ENCODE measurements at regions not wholly inside any gene's neighbourhood (a gene's known extent, or its start where the extent isn't known, plus 50 kb on each side); places are given as distances from the start of the nearest gene placed in this dataset.

DNA sequence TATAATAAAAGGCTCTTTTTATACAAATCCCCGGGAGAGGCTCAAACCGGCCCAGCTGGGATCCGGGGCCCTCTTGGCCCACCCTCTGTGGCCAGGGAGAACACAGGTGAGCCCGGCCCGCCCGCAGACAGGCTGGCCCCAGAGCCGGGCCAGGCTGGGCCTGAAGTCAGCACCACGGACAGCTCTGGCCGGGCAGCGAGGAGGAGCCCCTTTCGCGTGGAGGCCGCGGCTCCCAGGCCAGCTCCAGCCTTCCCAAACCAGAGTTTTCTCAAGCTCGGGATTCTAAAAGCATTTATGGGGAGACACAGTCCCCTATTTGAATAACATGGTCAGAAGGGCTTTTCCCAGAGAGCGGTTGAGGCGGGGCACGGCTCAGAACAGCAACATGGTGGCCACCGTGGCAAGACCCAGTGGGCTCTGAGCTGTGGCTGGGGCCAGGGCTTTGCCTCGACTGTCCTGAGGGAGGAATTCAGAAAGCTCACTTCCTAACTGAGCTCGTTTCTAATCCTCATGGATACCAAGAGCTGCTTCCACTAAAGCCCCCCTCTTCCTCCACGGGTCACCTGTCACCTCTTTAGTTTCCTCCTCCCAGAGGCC lies 115.4 kb downstream of the BRD1 start (continued):
- TF ChIP-seq, protein P1, sequence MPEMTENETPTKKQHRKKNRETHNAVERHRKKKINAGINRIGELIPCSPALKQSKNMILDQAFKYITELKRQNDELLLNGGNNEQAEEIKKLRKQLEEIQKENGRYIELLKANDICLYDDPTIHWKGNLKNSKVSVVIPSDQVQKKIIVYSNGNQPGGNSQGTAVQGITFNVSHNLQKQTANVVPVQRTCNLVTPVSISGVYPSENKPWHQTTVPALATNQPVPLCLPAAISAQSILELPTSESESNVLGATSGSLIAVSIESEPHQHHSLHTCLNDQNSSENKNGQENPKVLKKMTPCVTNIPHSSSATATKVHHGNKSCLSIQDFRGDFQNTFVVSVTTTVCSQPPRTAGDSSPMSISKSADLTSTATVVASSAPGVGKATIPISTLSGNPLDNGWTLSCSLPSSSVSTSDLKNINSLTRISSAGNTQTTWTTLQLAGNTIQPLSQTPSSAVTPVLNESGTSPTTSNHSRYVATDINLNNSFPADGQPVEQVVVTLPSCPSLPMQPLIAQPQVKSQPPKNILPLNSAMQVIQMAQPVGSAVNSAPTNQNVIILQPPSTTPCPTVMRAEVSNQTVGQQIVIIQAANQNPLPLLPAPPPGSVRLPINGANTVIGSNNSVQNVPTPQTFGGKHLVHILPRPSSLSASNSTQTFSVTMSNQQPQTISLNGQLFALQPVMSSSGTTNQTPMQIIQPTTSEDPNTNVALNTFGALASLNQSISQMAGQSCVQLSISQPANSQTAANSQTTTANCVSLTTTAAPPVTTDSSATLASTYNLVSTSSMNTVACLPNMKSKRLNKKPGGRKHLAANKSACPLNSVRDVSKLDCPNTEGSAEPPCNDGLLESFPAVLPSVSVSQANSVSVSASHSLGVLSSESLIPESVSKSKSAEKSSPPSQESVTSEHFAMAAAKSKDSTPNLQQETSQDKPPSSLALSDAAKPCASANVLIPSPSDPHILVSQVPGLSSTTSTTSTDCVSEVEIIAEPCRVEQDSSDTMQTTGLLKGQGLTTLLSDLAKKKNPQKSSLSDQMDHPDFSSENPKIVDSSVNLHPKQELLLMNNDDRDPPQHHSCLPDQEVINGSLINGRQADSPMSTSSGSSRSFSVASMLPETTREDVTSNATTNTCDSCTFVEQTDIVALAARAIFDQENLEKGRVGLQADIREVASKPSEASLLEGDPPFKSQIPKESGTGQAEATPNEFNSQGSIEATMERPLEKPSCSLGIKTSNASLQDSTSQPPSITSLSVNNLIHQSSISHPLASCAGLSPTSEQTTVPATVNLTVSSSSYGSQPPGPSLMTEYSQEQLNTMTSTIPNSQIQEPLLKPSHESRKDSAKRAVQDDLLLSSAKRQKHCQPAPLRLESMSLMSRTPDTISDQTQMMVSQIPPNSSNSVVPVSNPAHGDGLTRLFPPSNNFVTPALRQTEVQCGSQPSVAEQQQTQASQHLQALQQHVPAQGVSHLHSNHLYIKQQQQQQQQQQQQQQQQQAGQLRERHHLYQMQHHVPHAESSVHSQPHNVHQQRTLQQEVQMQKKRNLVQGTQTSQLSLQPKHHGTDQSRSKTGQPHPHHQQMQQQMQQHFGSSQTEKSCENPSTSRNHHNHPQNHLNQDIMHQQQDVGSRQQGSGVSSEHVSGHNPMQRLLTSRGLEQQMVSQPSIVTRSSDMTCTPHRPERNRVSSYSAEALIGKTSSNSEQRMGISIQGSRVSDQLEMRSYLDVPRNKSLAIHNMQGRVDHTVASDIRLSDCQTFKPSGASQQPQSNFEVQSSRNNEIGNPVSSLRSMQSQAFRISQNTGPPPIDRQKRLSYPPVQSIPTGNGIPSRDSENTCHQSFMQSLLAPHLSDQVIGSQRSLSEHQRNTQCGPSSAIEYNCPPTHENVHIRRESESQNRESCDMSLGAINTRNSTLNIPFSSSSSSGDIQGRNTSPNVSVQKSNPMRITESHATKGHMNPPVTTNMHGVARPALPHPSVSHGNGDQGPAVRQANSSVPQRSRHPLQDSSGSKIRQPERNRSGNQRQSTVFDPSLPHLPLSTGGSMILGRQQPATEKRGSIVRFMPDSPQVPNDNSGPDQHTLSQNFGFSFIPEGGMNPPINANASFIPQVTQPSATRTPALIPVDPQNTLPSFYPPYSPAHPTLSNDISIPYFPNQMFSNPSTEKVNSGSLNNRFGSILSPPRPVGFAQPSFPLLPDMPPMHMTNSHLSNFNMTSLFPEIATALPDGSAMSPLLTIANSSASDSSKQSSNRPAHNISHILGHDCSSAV (CRISPR knock-in tag; IDR thresholded peaks at IDR 0.05; ENCODE audit: borderline replicate concordance): no peak
- TF ChIP-seq EHMT2 (IDR thresholded peaks at IDR 0.05; ENCODE audit: borderline replicate concordance, low read depth, low read length): peak; percentile 39; the same call in 1 of the 2 replicates
- no peak for TF ChIP-seq HNRNPLL (IDR thresholded peaks at IDR 0.05; ENCODE audit: low read depth, low read length, poor library complexity, severe bottlenecking)
- peak; percentile 67; the same call in 1 of the 2 replicates for TF ChIP-seq ZNF331 (CRISPR knock-in tag; IDR thresholded peaks at IDR 0.05)
- TF ChIP-seq, protein P2, sequence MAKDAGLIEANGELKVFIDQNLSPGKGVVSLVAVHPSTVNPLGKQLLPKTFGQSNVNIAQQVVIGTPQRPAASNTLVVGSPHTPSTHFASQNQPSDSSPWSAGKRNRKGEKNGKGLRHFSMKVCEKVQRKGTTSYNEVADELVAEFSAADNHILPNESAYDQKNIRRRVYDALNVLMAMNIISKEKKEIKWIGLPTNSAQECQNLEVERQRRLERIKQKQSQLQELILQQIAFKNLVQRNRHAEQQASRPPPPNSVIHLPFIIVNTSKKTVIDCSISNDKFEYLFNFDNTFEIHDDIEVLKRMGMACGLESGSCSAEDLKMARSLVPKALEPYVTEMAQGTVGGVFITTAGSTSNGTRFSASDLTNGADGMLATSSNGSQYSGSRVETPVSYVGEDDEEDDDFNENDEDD (CRISPR knock-in tag; IDR thresholded peaks at IDR 0.05; ENCODE audit: borderline replicate concordance): no peak
- TF ChIP-seq, protein P3, sequence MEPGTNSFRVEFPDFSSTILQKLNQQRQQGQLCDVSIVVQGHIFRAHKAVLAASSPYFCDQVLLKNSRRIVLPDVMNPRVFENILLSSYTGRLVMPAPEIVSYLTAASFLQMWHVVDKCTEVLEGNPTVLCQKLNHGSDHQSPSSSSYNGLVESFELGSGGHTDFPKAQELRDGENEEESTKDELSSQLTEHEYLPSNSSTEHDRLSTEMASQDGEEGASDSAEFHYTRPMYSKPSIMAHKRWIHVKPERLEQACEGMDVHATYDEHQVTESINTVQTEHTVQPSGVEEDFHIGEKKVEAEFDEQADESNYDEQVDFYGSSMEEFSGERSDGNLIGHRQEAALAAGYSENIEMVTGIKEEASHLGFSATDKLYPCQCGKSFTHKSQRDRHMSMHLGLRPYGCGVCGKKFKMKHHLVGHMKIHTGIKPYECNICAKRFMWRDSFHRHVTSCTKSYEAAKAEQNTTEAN (CRISPR knock-in tag; conservative IDR thresholded peaks at IDR 0.05): peak; percentile 64; the same call in 1 of the 2 replicates
- no peak for TF ChIP-seq ZNF746 (CRISPR knock-in tag; IDR thresholded peaks at IDR 0.05)
- no peak for TF ChIP-seq NR2C2 (CRISPR knock-in tag; IDR thresholded peaks at IDR 0.05; ENCODE audit: borderline replicate concordance)
- TF ChIP-seq, protein P4, sequence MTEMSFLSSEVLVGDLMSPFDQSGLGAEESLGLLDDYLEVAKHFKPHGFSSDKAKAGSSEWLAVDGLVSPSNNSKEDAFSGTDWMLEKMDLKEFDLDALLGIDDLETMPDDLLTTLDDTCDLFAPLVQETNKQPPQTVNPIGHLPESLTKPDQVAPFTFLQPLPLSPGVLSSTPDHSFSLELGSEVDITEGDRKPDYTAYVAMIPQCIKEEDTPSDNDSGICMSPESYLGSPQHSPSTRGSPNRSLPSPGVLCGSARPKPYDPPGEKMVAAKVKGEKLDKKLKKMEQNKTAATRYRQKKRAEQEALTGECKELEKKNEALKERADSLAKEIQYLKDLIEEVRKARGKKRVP (CRISPR knock-in tag; IDR thresholded peaks at IDR 0.05): no peak
- 0 out of 2 replicates have a peak, but pooled peaks have one; percentile 67 for TF ChIP-seq BORCS8-MEF2B (CRISPR knock-in tag; IDR thresholded peaks at IDR 0.05)
- TF ChIP-seq SOX13 (IDR thresholded peaks at IDR 0.05): no peak
- no peak for TF ChIP-seq SOX13 (CRISPR knock-in tag; conservative IDR thresholded peaks at IDR 0.05 in 1 of 2, IDR thresholded peaks at IDR 0.05 in 1 of 2)
- TF ChIP-seq NFE2 (CRISPR knock-in tag; IDR thresholded peaks at IDR 0.05): no peak
- no peak for TF ChIP-seq ZNF160 (CRISPR knock-in tag; IDR thresholded peaks at IDR 0.05)
- peak; percentile 76; the same call in 1 of the 2 replicates for TF ChIP-seq ZNF773 (CRISPR knock-in tag; IDR thresholded peaks at IDR 0.05; ENCODE audit: borderline replicate concordance)
- TF ChIP-seq DNMT3B (CRISPR knock-in tag; conservative IDR thresholded peaks at IDR 0.05): no peak
- TF ChIP-seq FOXO1 (CRISPR knock-in tag; IDR thresholded peaks at IDR 0.05): no peak

Measured in HepG2 (cell line).